ENCODE measurements at regions not wholly inside any gene's neighbourhood (a gene's known extent, or its start where the extent isn't known, plus 50 kb on each side); places are given as distances from the start of the nearest gene placed in this dataset.
"Not testable (repeated sequence)": the region's sequence is repeated elsewhere in the genome, so short reads cannot be mapped to it uniquely, and the experiment has no call there.

- 4% methylated on average over 5 of the region's 5 CpGs for WGBS (ENCODE audit: missing lambda C conversion rate)
Observed at GRCh38 chr11:25628030-25628429, 703.9 kb upstream of the ANO3 start.

GRCh38 chr11:25633230-25633629, 698.7 kb upstream of the ANO3 start:
- WGBS (ENCODE audit: missing lambda C conversion rate): 0% methylated on average over 1 of the region's 1 CpG
- FAIRE-seq (no peak), ATAC-seq (no peak), DNase-seq (ENCODE audit: low read depth in 1 of 2, low spot score in 1 of 2) (no peak)
- TF ChIP-seq HEYL (CRISPR knock-in tag; IDR thresholded peaks at IDR 0.05): no peak
- no peak for TF ChIP-seq MAX (IDR thresholded peaks at IDR 0.05)
- H3K4me3 ChIP-seq: no peak overlapping the region
- no peaks in the 10 kb centered on the region for H3K9me3 ChIP-seq
- H3K4me1 ChIP-seq: no peaks in the 10 kb centered on the region
- no peak overlapping the region for H3K27ac ChIP-seq
- no peak overlapping the region for H3K4me2 ChIP-seq
- POLR2A ChIA-PET: no interaction called here
- CTCF ChIA-PET: no interaction called here

More at GRCh38 chr11:25628030-25628429, 703.9 kb upstream of the ANO3 start:
- Histone ChIP-seq H3K27ac (no peak overlapping the region), H3K4me1 (no peaks in the 10 kb centered on the region), H3K4me2 (no peak overlapping the region), H3K9me3 (no peaks in the 10 kb centered on the region), H3K4me3 (no peak overlapping the region)
- POLR2A ChIA-PET: no interaction called here
- CTCF ChIA-PET: interaction anchor here (1.3 kb wide), 1 partner anchor 10 kb away, joined by 4 read pairs; no protein-coding TSS in a partner anchor
- no peak for ATAC-seq
- DNase-seq (ENCODE audit: low read depth in 1 of 2, low spot score in 1 of 2): no peak
- FAIRE-seq: no peak
- TF ChIP-seq PHF8 (IDR thresholded peaks at IDR 0.05; ENCODE audit: borderline replicate concordance, low read depth) (no peak), ZNF302 (CRISPR knock-in tag; IDR thresholded peaks at IDR 0.05) (no peak), SMC3 (IDR thresholded peaks at IDR 0.05) (no peak), ZC3H11A (IDR thresholded peaks at IDR 0.05) (no peak), RAD21 (conservative IDR thresholded peaks at IDR 0.05 in 1 of 2, IDR thresholded peaks at IDR 0.05 in 1 of 2) (no peak), FOXS1 (CRISPR knock-in tag; IDR thresholded peaks at IDR 0.05) (no peak)

- H3K27ac ChIP-seq; FAIRE-seq; H3K4me3 ChIP-seq; POLR2A ChIA-PET; H3K4me2 ChIP-seq; ATAC-seq; DNase-seq (ENCODE audit: low read depth in 1 of 2, low spot score in 1 of 2); H3K4me1 ChIP-seq; CTCF ChIA-PET: not testable (repeated sequence)
- peaks cover 12% of the 10 kb centered on the region for H3K9me3 ChIP-seq
- WGBS (ENCODE audit: missing lambda C conversion rate): 23% methylated on average over 8 of the region's 12 CpGs
Observed at GRCh38 chr11:25649220-25649619, 682.7 kb upstream of the ANO3 start.

- ChIA-PET CTCF (no interaction called here), POLR2A (no interaction called here)
- TF ChIP-seq ZFP36 (IDR thresholded peaks at IDR 0.05; ENCODE audit: borderline replicate concordance, partially characterized antibody) (no peak), CHD4 (IDR thresholded peaks at IDR 0.05; ENCODE audit: borderline replicate concordance) (no peak), RNF2 (IDR thresholded peaks at IDR 0.05; ENCODE audit: borderline replicate concordance, low read depth) (no peak), ZC3H11A (IDR thresholded peaks at IDR 0.05) (no peak)
- no peak overlapping the region for H3K27ac ChIP-seq
- no peaks in the 10 kb centered on the region for H3K4me1 ChIP-seq
- DNase-seq (ENCODE audit: low read depth in 1 of 2, low spot score in 1 of 2) (no peak), ATAC-seq (no peak), FAIRE-seq (no peak)
- H3K4me2 ChIP-seq: no peak overlapping the region
- peaks cover 12% of the 10 kb centered on the region for H3K9me3 ChIP-seq
- no peak overlapping the region for H3K4me3 ChIP-seq
- WGBS (ENCODE audit: missing lambda C conversion rate): 85% methylated on average over 12 of the region's 12 CpGs
Observed at GRCh38 chr11:25650319-25650718, 681.6 kb upstream of the ANO3 start.

GRCh38 chr11:25655636-25656035, 676.3 kb upstream of the ANO3 start:
- POLR2A ChIA-PET: no interaction called here
- FAIRE-seq (no peak), ATAC-seq (no peak), DNase-seq (ENCODE audit: low read depth in 1 of 2, low spot score in 1 of 2) (no peak)
- CTCF ChIA-PET: no interaction called here
- Histone ChIP-seq H3K4me2 (no peak overlapping the region), H3K4me1 (no peaks in the 10 kb centered on the region), H3K4me3 (no peak overlapping the region), H3K9me3 (peaks cover 8% of the 10 kb centered on the region; the same call in 2 of the 3 replicates), H3K27ac (no peak overlapping the region)
- WGBS (ENCODE audit: missing lambda C conversion rate): 13% methylated on average over 2 of the region's 2 CpGs
- TF ChIP-seq MAFK (IDR thresholded peaks at IDR 0.05; ENCODE audit: partially characterized antibody): no peak
- no peak for TF ChIP-seq FOSB (CRISPR knock-in tag; IDR thresholded peaks at IDR 0.05)
- no peak for TF ChIP-seq GATA3 (IDR thresholded peaks at IDR 0.05; ENCODE audit: borderline replicate concordance)
- TF ChIP-seq HES2 (IDR thresholded peaks at IDR 0.05): no peak
- TF ChIP-seq HOXB5 (CRISPR knock-in tag; IDR thresholded peaks at IDR 0.05): no peak
- TF ChIP-seq SREBF2 (IDR thresholded peaks at IDR 0.05): no peak
- no peak for TF ChIP-seq RAD21 (conservative IDR thresholded peaks at IDR 0.05 in 1 of 2, IDR thresholded peaks at IDR 0.05 in 1 of 2)
- no peak for TF ChIP-seq ZC3H11A (IDR thresholded peaks at IDR 0.05)
- no peak for TF ChIP-seq EHF (CRISPR knock-in tag; IDR thresholded peaks at IDR 0.05)

All from A549 (cell line).